ENCODE measurements at regions not wholly inside any gene's neighbourhood (a gene's known extent, or its start where the extent isn't known, plus 50 kb on each side); places are given as distances from the start of the nearest gene placed in this dataset.
"Not testable (repeated sequence)": the region's sequence is repeated elsewhere in the genome, so short reads cannot be mapped to it uniquely, and the experiment has no call there.

- in situ Hi-C loops (cut with HindIII; ENCODE audit: low sequenced_read_pairs), result no loop called here
These were observed 478.0 kb upstream of the ATP11B start for GRCh38 chr3:182315313-182315712.

GRCh38 chr3:182323126-182323700, 470.1 kb upstream of the ATP11B start:
- in situ Hi-C loops (cut with HindIII; ENCODE audit: low sequenced_read_pairs), result no loop called here

- in situ Hi-C loops (cut with HindIII; ENCODE audit: low sequenced_read_pairs), result no loop called here
These were observed 469.4 kb upstream of the ATP11B start for GRCh38 chr3:182323898-182324297.

GRCh38 chr3:182325213-182325950, 467.9 kb upstream of the ATP11B start:
- in situ Hi-C loops (cut with HindIII; ENCODE audit: low sequenced_read_pairs), result no loop called here

GRCh38 chr3:182327196-182327681, 466.1 kb upstream of the ATP11B start:
- in situ Hi-C loops (cut with HindIII; ENCODE audit: low sequenced_read_pairs), result no loop called here

- in situ Hi-C loops (cut with HindIII; ENCODE audit: low sequenced_read_pairs), result no loop called here
These were observed 462.7 kb upstream of the ATP11B start for GRCh38 chr3:182330646-182331045.

- in situ Hi-C loops (cut with HindIII; ENCODE audit: low sequenced_read_pairs), result no loop called here
These were observed 462.0 kb upstream of the ATP11B start for GRCh38 chr3:182331341-182331740.

GRCh38 chr3:182342252-182342651, 451.1 kb upstream of the ATP11B start:
- in situ Hi-C loops (cut with HindIII; ENCODE audit: low sequenced_read_pairs), result no loop called here

- in situ Hi-C loops (cut with HindIII; ENCODE audit: low sequenced_read_pairs), result not testable (repeated sequence)
These were observed 449.3 kb upstream of the ATP11B start for GRCh38 chr3:182344026-182344425.

- in situ Hi-C loops (cut with HindIII; ENCODE audit: low sequenced_read_pairs), result no loop called here
These were observed 444.3 kb upstream of the ATP11B start for GRCh38 chr3:182349051-182349450.

- in situ Hi-C loops (cut with HindIII; ENCODE audit: low sequenced_read_pairs), result no loop called here
These were observed 443.3 kb upstream of the ATP11B start for GRCh38 chr3:182349951-182350517.

GRCh38 chr3:182357928-182358327, 435.4 kb upstream of the ATP11B start:
- in situ Hi-C loops (cut with HindIII; ENCODE audit: low sequenced_read_pairs), result no loop called here

GRCh38 chr3:182364323-182364722, 429.0 kb upstream of the ATP11B start:
- in situ Hi-C loops (cut with HindIII; ENCODE audit: low sequenced_read_pairs), result no loop called here

- in situ Hi-C loops (cut with HindIII; ENCODE audit: low sequenced_read_pairs), result no loop called here
These were observed 428.3 kb upstream of the ATP11B start for GRCh38 chr3:182364723-182365650.

GRCh38 chr3:182366746-182367145, 426.6 kb upstream of the ATP11B start:
- in situ Hi-C loops (cut with HindIII; ENCODE audit: low sequenced_read_pairs), result no loop called here

- in situ Hi-C loops (cut with HindIII; ENCODE audit: low sequenced_read_pairs), result no loop called here
These were observed 423.4 kb upstream of the ATP11B start for GRCh38 chr3:182369861-182370260.

GRCh38 chr3:182370949-182371348, 422.4 kb upstream of the ATP11B start:
- in situ Hi-C loops (cut with HindIII; ENCODE audit: low sequenced_read_pairs), result no loop called here

- in situ Hi-C loops (cut with HindIII; ENCODE audit: low sequenced_read_pairs), result no loop called here
These were observed 417.4 kb upstream of the ATP11B start for GRCh38 chr3:182375916-182376315.

- in situ Hi-C loops (cut with HindIII; ENCODE audit: low sequenced_read_pairs), result no loop called here
These were observed 411.0 kb upstream of the ATP11B start for GRCh38 chr3:182382112-182382857.

GRCh38 chr3:182384221-182384620, 409.1 kb upstream of the ATP11B start:
- in situ Hi-C loops (cut with HindIII; ENCODE audit: low sequenced_read_pairs), result no loop called here

Data from endothelial cell of hepatic sinusoid (primary cell).